ENCODE measurements at regions not wholly inside any gene's neighbourhood (a gene's known extent, or its start where the extent isn't known, plus 50 kb on each side); places are given as distances from the start of the nearest gene placed in this dataset.

GRCh38 chr11:82450996-82451395 is 282.7 kb downstream of the FAM181B start:
- H4K20me1 ChIP-seq (ENCODE audit: control insufficient read depth, insufficient read depth, low read depth, low read length): no peaks in the 10 kb centered on the region
- H3K4me3 ChIP-seq (ENCODE audit: low read length): no peak overlapping the region
- H3K9me3 ChIP-seq (ENCODE audit: control insufficient read depth, insufficient read depth, low read length): no peaks in the 10 kb centered on the region
- no peaks in the 10 kb centered on the region for H3K4me1 ChIP-seq (ENCODE audit: control insufficient read depth, low read length)
- H3K27me3 ChIP-seq (ENCODE audit: control insufficient read depth, low read length): no peaks in the 10 kb centered on the region
- H3K27ac ChIP-seq (ENCODE audit: low read depth, low read length): no peak overlapping the region
- no peaks in the 10 kb centered on the region for H3K36me3 ChIP-seq (ENCODE audit: control insufficient read depth, low read length)
- no peaks in the 10 kb centered on the region for H3F3A ChIP-seq (ENCODE audit: control insufficient read depth, insufficient read depth)
- H3K79me2 ChIP-seq (ENCODE audit: control insufficient read depth, low read length): no peaks in the 10 kb centered on the region
- H3K4me2 ChIP-seq (ENCODE audit: low read length): no peak overlapping the region
- H3K9me2 ChIP-seq (replicated peaks; ENCODE audit: control insufficient read depth, low read length): no peaks in the 10 kb centered on the region
- TF ChIP-seq CTCF (IDR thresholded peaks at IDR 0.05; ENCODE audit: low read depth, low read length, poor library complexity, severe bottlenecking) (no peak), EZH2phosphoT487 (IDR thresholded peaks at IDR 0.05; ENCODE audit: borderline replicate concordance, low read length) (no peak)

- Histone ChIP-seq H3K4me3 (ENCODE audit: low read length) (no peak overlapping the region), H4K20me1 (ENCODE audit: control insufficient read depth, insufficient read depth, low read depth, low read length) (no peaks in the 10 kb centered on the region), H3K4me1 (ENCODE audit: control insufficient read depth, low read length) (no peaks in the 10 kb centered on the region), H3K36me3 (ENCODE audit: control insufficient read depth, low read length) (no peaks in the 10 kb centered on the region), H3K27me3 (ENCODE audit: control insufficient read depth, low read length) (peaks cover 4% of the 10 kb centered on the region; the same call in 1 of the 2 replicates), H3K27ac (ENCODE audit: low read depth, low read length) (no peak overlapping the region), H3K79me2 (ENCODE audit: control insufficient read depth, low read length) (no peaks in the 10 kb centered on the region), H3F3A (ENCODE audit: control insufficient read depth, insufficient read depth) (no peaks in the 10 kb centered on the region), H3K4me2 (ENCODE audit: low read length) (no peak overlapping the region), H3K9me2 (replicated peaks; ENCODE audit: control insufficient read depth, low read length) (no peaks in the 10 kb centered on the region), H3K9me3 (ENCODE audit: control insufficient read depth, insufficient read depth, low read length) (no peaks in the 10 kb centered on the region)
- TF ChIP-seq EZH2phosphoT487 (IDR thresholded peaks at IDR 0.05; ENCODE audit: borderline replicate concordance, low read length): no peak
- TF ChIP-seq CTCF (IDR thresholded peaks at IDR 0.05; ENCODE audit: low read depth, low read length, poor library complexity, severe bottlenecking): no peak
Measured at GRCh38 chr11:82406611-82407010, 327.1 kb downstream of the FAM181B start.

DNA sequence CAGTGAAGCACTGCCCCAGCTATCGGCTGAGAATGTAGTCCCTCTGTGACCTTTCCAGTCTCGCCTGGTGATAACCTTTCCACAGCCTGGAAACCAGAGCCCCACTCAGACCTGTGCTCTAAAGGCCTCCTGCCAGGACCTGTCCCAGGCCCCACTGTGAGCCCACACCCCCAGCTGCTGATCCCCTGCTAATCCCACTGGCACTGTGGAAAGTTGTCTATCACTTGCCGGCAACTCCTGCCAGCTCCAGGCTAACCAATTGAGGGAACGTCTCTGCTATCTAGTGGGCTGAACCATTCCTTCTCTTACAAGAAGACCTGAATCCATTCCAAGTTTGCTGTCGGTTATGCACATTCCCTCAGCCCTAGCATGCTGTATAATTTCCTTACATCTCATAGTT is 328.2 kb downstream of the FAM181B start:
- no peak overlapping the region for H3K4me2 ChIP-seq (ENCODE audit: low read length)
- TF ChIP-seq EZH2phosphoT487 (IDR thresholded peaks at IDR 0.05; ENCODE audit: borderline replicate concordance, low read length): no peak
- TF ChIP-seq CTCF (IDR thresholded peaks at IDR 0.05; ENCODE audit: low read depth, low read length, poor library complexity, severe bottlenecking): no peak
- H3K27me3 ChIP-seq (ENCODE audit: control insufficient read depth, low read length): peaks cover 4% of the 10 kb centered on the region; the same call in 1 of the 2 replicates
- H3K4me3 ChIP-seq (ENCODE audit: low read length): no peak overlapping the region
- H3K9me2 ChIP-seq (replicated peaks; ENCODE audit: control insufficient read depth, low read length): no peaks in the 10 kb centered on the region
- no peaks in the 10 kb centered on the region for H3K9me3 ChIP-seq (ENCODE audit: control insufficient read depth, insufficient read depth, low read length)
- H3K79me2 ChIP-seq (ENCODE audit: control insufficient read depth, low read length): no peaks in the 10 kb centered on the region
- no peaks in the 10 kb centered on the region for H3K36me3 ChIP-seq (ENCODE audit: control insufficient read depth, low read length)
- H3K27ac ChIP-seq (ENCODE audit: low read depth, low read length): no peak overlapping the region
- no peaks in the 10 kb centered on the region for H4K20me1 ChIP-seq (ENCODE audit: control insufficient read depth, insufficient read depth, low read depth, low read length)
- H3F3A ChIP-seq (ENCODE audit: control insufficient read depth, insufficient read depth): no peaks in the 10 kb centered on the region
- H3K4me1 ChIP-seq (ENCODE audit: control insufficient read depth, low read length): no peaks in the 10 kb centered on the region
